DND-41 (cell line): ENCODE measurements at regions not wholly inside any gene's neighbourhood (a gene's known extent, or its start where the extent isn't known, plus 50 kb on each side); places are given as distances from the start of the nearest gene placed in this dataset.

Experiments
- ATAC-seq: fragments of 200-7000 bp; cut with Tn5 transposase; 3 replicates; pipeline ENCODE4 v1.9.1; 2021; ENCODE audit warnings: low read depth; ENCODE audit not compliant: insufficient read depth
- DNase-seq: peaks from one replicate; pipeline ENCODE4 v3.0.0-alpha.2; 2020
- H2AFZ ChIP-seq: 2 replicates; pipeline ENCODE4 v1.6.0; 2012; ENCODE audit warnings: low read depth, low read length
- H3K27ac ChIP-seq: 2 replicates; pipeline ENCODE4 v1.5.1; 2012; ENCODE audit warnings: low read length, inconsistent platforms
- H3K27me3 ChIP-seq: fragments of 200-600 bp; sonication (generic); 2 replicates; pipeline ENCODE4 v1.6.0; 2012; ENCODE audit warnings: low read length, mild to moderate bottlenecking, inconsistent platforms; ENCODE audit not compliant: insufficient read depth, poor library complexity
- H3K36me3 ChIP-seq: 2 replicates; pipeline ENCODE4 v1.5.1; 2012; ENCODE audit warnings: low read length, inconsistent platforms; ENCODE audit not compliant: insufficient read depth
- H3K4me1 ChIP-seq: 2 replicates; pipeline ENCODE4 v1.5.1; 2012; ENCODE audit warnings: mild to moderate bottlenecking, low read length; ENCODE audit not compliant: insufficient read depth
- H3K4me2 ChIP-seq: 2 replicates; pipeline ENCODE4 v1.6.0; 2012; ENCODE audit warnings: mild to moderate bottlenecking, moderate library complexity, low read length, inconsistent platforms; ENCODE audit not compliant: insufficient read depth
- H3K4me3 ChIP-seq, 2 experiments: fragments of 200-600 bp in 1 of 2; shearing (Covaris generic) in 1 of 2; 2 replicates each; pipeline ENCODE4 v1.5.1; 2012 to 2016; ENCODE audit warnings: inconsistent platforms in 2 of 2, low read length in 2 of 2, mild to moderate bottlenecking in 2 of 2, low read depth in 1 of 2, moderate library complexity in 1 of 2
- H3K79me2 ChIP-seq: 2 replicates; pipeline ENCODE4 v1.6.0; 2012; ENCODE audit warnings: low read length, inconsistent platforms; ENCODE audit not compliant: insufficient read depth
- H3K9ac ChIP-seq: 2 replicates; pipeline ENCODE4 v1.6.0; 2012; ENCODE audit warnings: low read depth, mild to moderate bottlenecking, inconsistent platforms, low read length, moderate library complexity
- H3K9me3 ChIP-seq: 2 replicates; pipeline ENCODE4 v1.5.1; 2012; ENCODE audit warnings: low read length, moderate library complexity, mild to moderate bottlenecking, inconsistent platforms; ENCODE audit not compliant: insufficient read depth, severe bottlenecking
- H4K20me1 ChIP-seq: 2 replicates; pipeline ENCODE4 v1.6.0; 2012; ENCODE audit warnings: low read length; ENCODE audit not compliant: insufficient read depth
- EZH2 ChIP-seq: IDR thresholded peaks from 3 replicates; pipeline ENCODE4 v1.6.1; 2012; ENCODE audit warnings: borderline replicate concordance, low read depth, mild to moderate bottlenecking, moderate library complexity, low read length, inconsistent platforms; ENCODE audit not compliant: severe bottlenecking
- TF ChIP-seq, protein P1 (sequence below): IDR thresholded peaks from 2 replicates; pipeline ENCODE4 v1.5.1; 2012; ENCODE audit warnings: borderline replicate concordance, low read length, moderate library complexity, mild to moderate bottlenecking; ENCODE audit not compliant: poor library complexity, severe bottlenecking; ENCODE audit errors: extremely low read depth

DNA sequence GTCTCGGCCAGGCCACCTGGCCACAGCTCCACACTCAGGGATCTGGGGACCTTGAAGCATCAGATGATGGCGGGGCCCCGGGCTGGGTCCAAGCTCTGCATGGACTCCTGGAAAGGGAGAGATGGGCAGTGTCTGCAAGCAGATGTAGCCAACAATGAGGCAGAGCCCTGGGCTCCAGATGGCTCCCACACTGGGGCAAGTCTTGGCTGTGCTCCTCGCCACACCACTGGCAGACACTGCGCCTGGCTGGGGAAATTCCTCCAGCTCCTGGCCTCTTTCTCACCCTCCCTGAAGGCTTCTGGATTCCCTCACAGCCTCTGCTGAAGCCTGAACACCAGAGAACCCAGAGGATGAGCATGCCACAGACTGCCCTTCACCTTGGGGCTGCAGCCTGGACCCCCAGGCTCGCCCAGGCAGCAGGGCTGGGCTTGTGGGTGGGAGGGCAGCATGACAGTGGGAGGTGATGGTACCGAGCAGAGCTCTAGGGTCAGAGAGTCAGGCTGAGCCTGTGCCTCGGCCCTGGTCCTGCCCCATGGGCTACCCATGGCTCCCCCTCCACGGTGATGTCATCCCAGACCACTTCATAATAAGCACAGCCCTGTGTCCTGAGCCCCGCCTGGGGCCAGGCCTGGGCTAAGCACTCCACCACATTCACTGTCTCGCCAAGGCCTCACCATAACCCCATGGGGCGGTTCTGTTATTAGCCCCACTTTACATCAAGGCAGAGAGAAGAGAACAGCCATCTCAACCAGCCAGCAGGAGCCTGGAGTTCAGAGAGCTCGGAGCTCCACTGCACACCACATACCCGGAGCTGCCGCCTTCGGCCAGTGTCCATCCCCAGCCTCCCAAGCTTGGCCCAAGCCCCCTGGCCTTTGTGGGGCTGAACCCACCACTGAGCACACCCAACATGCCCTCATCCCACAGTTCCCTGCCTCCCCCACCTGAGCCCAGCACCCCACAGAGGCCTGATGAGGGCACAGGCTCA lies 62.2 kb upstream of the ADAMTS2 start:
- no peak overlapping the region for H3K9ac ChIP-seq
- no peaks in the 10 kb centered on the region for H3K4me1 ChIP-seq
- no peak for ATAC-seq
- TF ChIP-seq, protein P1, sequence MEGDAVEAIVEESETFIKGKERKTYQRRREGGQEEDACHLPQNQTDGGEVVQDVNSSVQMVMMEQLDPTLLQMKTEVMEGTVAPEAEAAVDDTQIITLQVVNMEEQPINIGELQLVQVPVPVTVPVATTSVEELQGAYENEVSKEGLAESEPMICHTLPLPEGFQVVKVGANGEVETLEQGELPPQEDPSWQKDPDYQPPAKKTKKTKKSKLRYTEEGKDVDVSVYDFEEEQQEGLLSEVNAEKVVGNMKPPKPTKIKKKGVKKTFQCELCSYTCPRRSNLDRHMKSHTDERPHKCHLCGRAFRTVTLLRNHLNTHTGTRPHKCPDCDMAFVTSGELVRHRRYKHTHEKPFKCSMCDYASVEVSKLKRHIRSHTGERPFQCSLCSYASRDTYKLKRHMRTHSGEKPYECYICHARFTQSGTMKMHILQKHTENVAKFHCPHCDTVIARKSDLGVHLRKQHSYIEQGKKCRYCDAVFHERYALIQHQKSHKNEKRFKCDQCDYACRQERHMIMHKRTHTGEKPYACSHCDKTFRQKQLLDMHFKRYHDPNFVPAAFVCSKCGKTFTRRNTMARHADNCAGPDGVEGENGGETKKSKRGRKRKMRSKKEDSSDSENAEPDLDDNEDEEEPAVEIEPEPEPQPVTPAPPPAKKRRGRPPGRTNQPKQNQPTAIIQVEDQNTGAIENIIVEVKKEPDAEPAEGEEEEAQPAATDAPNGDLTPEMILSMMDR, result no peak
- TF ChIP-seq EZH2, result no peak
- H3K79me2 ChIP-seq, result no peaks in the 10 kb centered on the region
- H3K4me2 ChIP-seq, result no peak overlapping the region
- H3K27ac ChIP-seq, result no peak overlapping the region
- H2AFZ ChIP-seq, result no peak overlapping the region
- no peaks in the 10 kb centered on the region for H3K36me3 ChIP-seq
- H3K9me3 ChIP-seq, result no peaks in the 10 kb centered on the region
- H3K4me3 ChIP-seq, result no peak overlapping the region
- DNase-seq, result no peak
- H3K27me3 ChIP-seq, result no peaks in the 10 kb centered on the region
- no peaks in the 10 kb centered on the region for H4K20me1 ChIP-seq

DNA sequence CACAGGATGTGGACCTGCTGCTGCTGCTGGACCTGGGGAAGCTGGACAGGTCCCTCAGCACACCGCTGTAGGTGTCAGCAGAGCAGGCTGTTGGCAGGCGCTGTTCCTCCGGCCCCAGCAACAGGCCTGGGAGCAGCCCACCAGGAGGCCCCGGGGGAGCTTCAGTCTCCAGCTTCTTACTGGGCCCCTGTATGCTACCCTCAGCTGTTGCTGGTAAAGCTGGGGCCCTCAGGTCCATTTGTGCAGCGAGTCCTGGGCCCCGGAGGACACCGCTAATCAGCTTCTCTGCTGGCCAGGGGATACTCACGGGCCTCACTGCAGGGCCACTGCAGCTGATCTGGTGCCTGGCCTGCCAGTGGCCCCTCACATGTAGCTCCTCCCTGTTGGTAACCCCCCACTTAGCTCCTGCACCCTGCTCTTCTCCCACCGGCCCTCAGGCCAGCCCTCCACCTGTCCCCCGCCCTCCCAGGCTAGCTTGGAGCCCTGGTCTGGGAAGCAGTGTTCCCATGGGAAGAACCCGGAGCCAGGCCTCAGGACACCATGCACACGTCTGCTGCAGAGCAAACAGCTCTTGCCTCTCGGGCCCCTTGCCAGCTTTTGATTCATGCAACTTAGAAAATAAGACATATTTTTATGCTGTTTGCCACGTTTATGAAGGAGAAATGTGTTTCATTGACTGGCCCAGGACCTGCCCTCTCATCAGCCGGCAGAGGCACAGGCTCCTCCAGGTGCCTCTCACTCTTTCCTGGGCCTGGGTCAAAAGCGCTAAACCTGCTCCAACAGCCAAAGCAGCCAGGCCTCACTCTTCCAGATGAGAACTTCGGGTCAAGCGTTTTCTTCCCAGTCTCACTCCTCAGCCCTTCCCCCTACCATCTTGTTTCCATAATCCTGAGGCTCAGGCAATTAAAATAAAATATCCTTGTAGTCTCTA lies 61.0 kb upstream of the ADAMTS2 start:
- H3K4me3 ChIP-seq, result no peak overlapping the region
- no peak for TF ChIP-seq EZH2
- TF ChIP-seq, protein P1, result no peak
- no peaks in the 10 kb centered on the region for H3K79me2 ChIP-seq
- no peak for DNase-seq
- H4K20me1 ChIP-seq, result no peaks in the 10 kb centered on the region
- ATAC-seq, result no peak
- no peak overlapping the region for H3K27ac ChIP-seq
- H3K36me3 ChIP-seq, result no peaks in the 10 kb centered on the region
- H3K4me1 ChIP-seq, result no peaks in the 10 kb centered on the region
- H3K27me3 ChIP-seq, result no peaks in the 10 kb centered on the region
- H3K9ac ChIP-seq, result no peak overlapping the region
- peaks cover 3% of the 10 kb centered on the region for H3K9me3 ChIP-seq
- H2AFZ ChIP-seq, result no peak overlapping the region
- no peak overlapping the region for H3K4me2 ChIP-seq

DNA sequence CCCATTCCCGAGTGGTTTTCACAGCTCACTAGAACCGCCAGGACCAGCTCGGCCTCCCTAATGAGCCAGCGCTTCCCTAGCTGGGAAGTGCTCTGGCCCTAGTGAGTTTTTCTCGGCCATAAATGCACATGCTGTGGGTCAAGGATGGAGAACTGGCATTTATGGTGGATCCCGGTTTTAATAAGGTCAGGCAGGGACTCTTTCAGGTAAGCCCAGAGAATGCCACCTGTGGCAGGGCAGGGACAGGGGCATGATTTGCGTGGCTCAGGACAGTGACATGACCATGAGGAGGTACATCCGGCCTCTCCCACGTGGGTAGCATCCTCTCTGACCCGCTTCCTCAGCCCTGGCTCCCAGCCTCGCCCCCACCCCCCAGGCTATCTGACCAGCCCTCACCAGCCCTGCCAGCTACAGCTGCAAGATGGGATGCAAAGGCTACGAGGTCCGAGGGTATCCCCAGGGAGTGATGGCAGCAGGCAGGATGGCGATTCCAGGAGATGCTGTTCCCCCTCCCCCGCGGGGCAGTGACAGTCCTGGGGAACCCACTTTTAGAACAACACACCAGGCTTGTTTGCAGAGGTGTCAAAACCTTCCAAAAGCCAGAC lies 60.3 kb upstream of the ADAMTS2 start:
- Histone ChIP-seq H3K4me3 (no peak overlapping the region), H3K9ac (no peak overlapping the region), H2AFZ (no peak overlapping the region), H3K27me3 (no peaks in the 10 kb centered on the region), H3K4me2 (no peak overlapping the region), H3K27ac (no peak overlapping the region), H3K79me2 (no peaks in the 10 kb centered on the region), H3K4me1 (no peaks in the 10 kb centered on the region), H4K20me1 (no peaks in the 10 kb centered on the region), H3K9me3 (peaks cover 4% of the 10 kb centered on the region), H3K36me3 (no peaks in the 10 kb centered on the region)
- ATAC-seq, result no peak
- DNase-seq, result no peak
- TF ChIP-seq EZH2, result no peak
- TF ChIP-seq, protein P1, result no peak
